ENCODE measurements at regions not wholly inside any gene's neighbourhood (a gene's known extent, or its start where the extent isn't known, plus 50 kb on each side); places are given as distances from the start of the nearest gene placed in this dataset.

GRCh38 chr2:866009-866680, 84.5 kb upstream of the SNTG2 start:
- H3K36me3 ChIP-seq: no peaks in the 10 kb centered on the region
- H3K4me3 ChIP-seq: no peak overlapping the region
- H3K4me1 ChIP-seq: peaks cover 0 to 12% (median 0%) of the 10 kb centered on the region in 4 donors
- TF ChIP-seq CTCF (IDR thresholded peaks at IDR 0.05) (no peak), POLR2A (IDR thresholded peaks at IDR 0.05) (no peak), EP300 (IDR thresholded peaks at IDR 0.05) (no peak), POLR2AphosphoS5 (IDR thresholded peaks at IDR 0.05) (no peak)
- WGBS, 5 donors: 30 to 58% (median 50%) methylated on average over 14 to 15 of the region's 15 CpGs
- DNase-seq: peak in 1 of 2 donors; percentile 64
- H3K27ac ChIP-seq: no peak overlapping the region
- intact Hi-C loops (cut with DNase I; ENCODE audit: low total_unique reads): no loop called here
- H3K9me3 ChIP-seq: no peaks in the 10 kb centered on the region
- H3K27me3 ChIP-seq: peaks cover 0 to 45% (median 5%) of the 10 kb centered on the region in 3 donors

GRCh38 chr2:864501-865106, 86.0 kb upstream of the SNTG2 start:
- peaks cover 0 to 32% (median 1%) of the 10 kb centered on the region in 3 donors for H3K27me3 ChIP-seq
- peaks cover 0 to 12% (median 0%) of the 10 kb centered on the region in 4 donors for H3K4me1 ChIP-seq
- no peaks in the 10 kb centered on the region for H3K36me3 ChIP-seq
- WGBS, 5 donors: 83 to 89% (median 88%) methylated on average over 15 to 16 of the region's 16 CpGs
- intact Hi-C loops (cut with DNase I; ENCODE audit: low total_unique reads): no loop called here
- no peak for TF ChIP-seq POLR2A (IDR thresholded peaks at IDR 0.05)
- no peak for TF ChIP-seq POLR2AphosphoS5 (IDR thresholded peaks at IDR 0.05)
- no peak for TF ChIP-seq EP300 (IDR thresholded peaks at IDR 0.05)
- TF ChIP-seq CTCF (IDR thresholded peaks at IDR 0.05): no peak
- DNase-seq: peak in 1 of 2 donors; percentile 13
- no peaks in the 10 kb centered on the region for H3K9me3 ChIP-seq
- H3K27ac ChIP-seq: no peak overlapping the region
- no peak overlapping the region for H3K4me3 ChIP-seq

DNA sequence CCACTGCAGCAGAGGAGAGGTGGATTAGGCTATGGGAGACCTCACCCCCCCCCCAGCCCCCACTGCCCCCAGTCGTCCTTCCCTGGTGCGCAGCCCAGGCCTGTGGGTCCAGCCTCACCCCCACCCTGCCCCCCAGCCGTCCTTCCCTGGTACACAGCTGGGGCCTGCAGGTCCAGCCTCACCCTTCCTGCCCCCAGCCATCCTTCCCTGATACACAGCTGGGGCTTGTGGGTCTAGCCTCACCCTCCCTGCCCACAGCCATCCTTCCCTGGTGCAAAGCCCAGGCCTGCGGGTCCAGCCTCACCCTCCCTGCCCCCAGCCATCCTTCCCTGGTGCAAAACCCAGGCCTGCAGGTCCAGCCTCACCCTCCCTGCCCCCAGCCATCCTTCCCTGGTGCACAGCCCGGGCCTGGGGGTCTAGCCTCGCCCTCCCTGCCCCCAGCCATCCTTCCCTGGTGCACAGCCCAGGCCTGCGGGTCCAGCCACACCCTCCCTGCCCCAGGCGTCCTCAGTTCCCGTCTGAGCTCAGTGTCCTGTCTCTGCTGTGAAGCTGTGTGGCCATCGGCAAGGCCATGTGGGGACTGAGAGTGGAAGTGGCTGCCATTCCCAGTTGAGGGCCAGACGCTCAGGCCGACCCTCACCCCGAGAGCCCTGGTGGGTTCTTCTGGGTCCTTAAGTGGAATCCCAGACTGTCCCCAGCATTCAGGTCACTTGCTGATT, 86.8 kb upstream of the SNTG2 start:
- Histone ChIP-seq H3K4me3 (no peak overlapping the region), H3K36me3 (no peaks in the 10 kb centered on the region), H3K27me3 (peaks cover 0 to 32% (median 0%) of the 10 kb centered on the region in 3 donors), H3K27ac (no peak overlapping the region), H3K4me1 (peaks cover 0 to 12% (median 0%) of the 10 kb centered on the region in 4 donors), H3K9me3 (no peaks in the 10 kb centered on the region)
- intact Hi-C loops (cut with DNase I; ENCODE audit: low total_unique reads): no loop called here
- DNase-seq: no peak
- WGBS, 5 donors: 60 to 86% (median 71%) methylated on average over 10 to 13 of the region's 13 CpGs
- TF ChIP-seq CTCF (IDR thresholded peaks at IDR 0.05) (no peak), EP300 (IDR thresholded peaks at IDR 0.05) (no peak), POLR2A (IDR thresholded peaks at IDR 0.05) (no peak), POLR2AphosphoS5 (IDR thresholded peaks at IDR 0.05) (no peak)

GRCh38 chr2:862731-863466, 87.8 kb upstream of the SNTG2 start:
- no peak for DNase-seq
- no peaks in the 10 kb centered on the region for H3K9me3 ChIP-seq
- WGBS, 5 donors: 70 to 80% (median 78%) methylated on average over 5 to 9 of the region's 9 CpGs
- no peak overlapping the region for H3K27ac ChIP-seq
- H3K4me1 ChIP-seq: peaks cover 0 to 12% (median 0%) of the 10 kb centered on the region in 4 donors
- TF ChIP-seq EP300 (IDR thresholded peaks at IDR 0.05) (no peak), POLR2A (IDR thresholded peaks at IDR 0.05) (no peak), POLR2AphosphoS5 (IDR thresholded peaks at IDR 0.05) (no peak), CTCF (IDR thresholded peaks at IDR 0.05) (no peak)
- no peak overlapping the region for H3K4me3 ChIP-seq
- peaks cover 0 to 32% (median 0%) of the 10 kb centered on the region in 3 donors for H3K27me3 ChIP-seq
- H3K36me3 ChIP-seq: no peaks in the 10 kb centered on the region
- intact Hi-C loops (cut with DNase I; ENCODE audit: low total_unique reads): no loop called here

Data from stomach (tissue), 8 donors.